Medulla oblongata (tissue), 1 donor: ENCODE measurements at regions not wholly inside any gene's neighbourhood (a gene's known extent, or its start where the extent isn't known, plus 50 kb on each side); places are given as distances from the start of the nearest gene placed in this dataset.

Source experiments
- DNase-seq: peaks from one replicate; pipeline ENCODE4 v3.0.0-alpha.2; 2015; ENCODE audit errors: extremely low spot score

DNA sequence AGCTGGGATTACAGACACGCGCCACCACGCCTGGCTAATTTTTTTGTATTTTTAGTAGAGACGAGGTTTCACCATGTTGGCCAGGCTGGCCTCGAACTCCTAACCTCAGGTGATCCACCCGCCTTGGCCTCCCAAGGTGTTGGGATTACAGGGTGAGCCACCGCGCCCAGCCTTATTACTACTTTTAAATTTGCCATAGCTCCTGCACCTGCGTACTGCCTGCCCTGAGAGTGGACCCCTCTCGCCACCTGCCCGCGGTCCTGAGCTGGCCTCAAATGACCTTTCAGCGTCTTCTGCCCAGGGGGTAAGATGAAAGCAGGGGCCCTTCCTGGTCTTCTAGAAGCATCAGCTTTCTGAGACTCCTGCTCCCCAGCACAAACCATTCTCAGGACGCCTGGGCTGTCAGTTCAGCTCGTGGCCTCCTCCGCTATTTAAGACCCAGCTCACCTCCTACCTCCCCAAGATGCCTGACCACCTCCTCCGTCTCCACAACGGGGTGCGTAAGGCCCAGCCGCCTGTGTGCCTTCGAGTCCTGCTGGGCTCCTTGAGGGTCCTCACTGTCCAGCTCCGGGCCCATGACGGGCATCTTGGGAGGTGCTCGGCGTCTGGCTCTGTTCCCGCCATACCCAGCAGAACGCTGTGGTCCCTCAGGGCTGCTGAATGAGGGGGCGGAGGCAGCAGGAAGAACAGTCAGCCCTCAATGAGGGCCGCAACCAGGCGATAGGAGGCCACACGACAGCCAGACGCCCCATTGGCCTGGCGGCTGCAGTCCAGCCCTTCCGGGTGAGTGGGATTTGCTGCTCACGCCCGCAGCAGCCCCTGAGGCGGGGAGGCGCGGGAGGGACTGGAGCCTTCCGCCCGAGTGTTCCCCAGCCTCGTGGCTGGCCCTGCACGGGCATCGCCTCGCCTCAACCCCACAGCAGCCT, 266.6 kb downstream of the TFCP2L1 start:
- DNase-seq = no peak

DNA sequence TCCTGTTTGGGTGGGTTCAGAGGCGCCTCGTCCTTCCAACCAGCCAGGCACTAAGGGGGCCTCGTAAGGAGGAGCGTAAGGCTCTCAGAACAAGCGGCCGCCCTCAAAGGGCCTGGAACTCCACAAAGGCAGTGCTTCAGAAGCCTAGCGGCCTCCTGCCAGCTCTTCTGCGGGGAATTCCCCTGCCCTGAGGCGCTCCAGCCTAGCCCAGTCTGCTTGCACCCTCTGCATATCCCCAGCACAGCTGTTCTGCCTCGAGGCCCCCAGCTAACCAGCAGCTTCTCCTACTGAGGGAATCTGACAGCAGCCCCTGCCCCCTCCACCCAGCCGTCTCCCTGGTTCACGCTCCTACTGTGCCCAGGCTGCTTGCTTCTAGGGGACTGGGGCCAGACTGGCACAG, 265.9 kb downstream of the TFCP2L1 start:
- DNase-seq = peak; percentile 28

DNA sequence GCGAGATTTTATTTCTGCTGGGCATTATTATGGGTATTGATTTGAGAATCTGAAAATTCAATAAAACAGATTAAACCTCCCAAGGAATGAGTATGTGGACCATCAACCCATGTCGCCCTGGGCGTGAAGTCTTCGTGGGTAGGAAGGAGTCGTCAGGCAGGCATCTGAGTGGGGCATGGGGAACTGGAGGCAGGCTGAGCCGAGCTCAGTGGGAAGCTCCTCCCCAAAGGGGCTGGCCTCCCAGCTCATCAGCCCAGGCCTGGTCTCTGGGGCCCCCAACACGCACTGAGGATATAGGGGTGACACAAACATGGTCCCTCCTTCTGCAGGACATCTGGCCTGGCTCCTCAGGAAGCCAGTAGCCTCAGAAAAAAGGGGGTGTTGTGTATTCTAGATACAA, 265.2 kb downstream of the TFCP2L1 start:
- no peak for DNase-seq

DNA sequence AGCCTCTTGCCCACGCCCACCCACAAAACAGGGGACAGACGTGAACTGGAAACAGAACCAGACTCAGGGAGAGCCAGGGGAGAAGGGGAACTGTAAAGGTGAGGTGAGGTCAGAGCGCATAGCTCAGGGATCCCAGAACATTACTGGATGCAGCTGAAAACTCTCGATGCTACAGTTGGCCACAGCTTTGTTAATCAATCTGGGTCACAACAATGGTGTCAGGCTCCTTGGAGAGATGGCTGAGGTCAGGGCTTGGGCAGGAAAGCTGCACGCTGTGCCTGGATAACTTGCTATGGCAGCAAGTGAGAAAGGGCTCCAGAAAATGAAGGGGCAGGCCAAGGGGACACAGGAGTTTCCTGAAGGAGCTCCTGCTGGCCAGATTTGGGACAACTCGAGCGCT, 263.3 kb downstream of the TFCP2L1 start:
- no peak for DNase-seq

DNA sequence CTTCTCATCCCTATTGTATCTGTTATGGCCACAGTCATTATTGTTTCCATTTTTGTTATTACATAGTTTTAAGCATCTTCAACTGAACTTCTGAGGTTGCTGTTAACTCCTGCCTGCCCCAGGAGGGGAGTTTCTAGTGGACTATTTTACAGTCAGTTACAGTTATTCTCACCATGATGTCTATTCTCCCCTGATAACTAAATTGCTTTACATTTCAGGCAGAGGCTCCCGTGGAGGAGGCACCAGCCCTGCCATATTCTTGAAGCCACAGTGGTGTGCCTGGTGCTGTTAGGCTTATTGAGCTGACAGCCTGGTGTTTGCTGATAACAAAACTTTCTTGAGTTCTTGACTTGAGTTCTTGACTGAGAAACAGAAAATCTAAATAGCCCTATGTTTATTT, 256.4 kb downstream of the TFCP2L1 start:
- DNase-seq = no peak

DNA sequence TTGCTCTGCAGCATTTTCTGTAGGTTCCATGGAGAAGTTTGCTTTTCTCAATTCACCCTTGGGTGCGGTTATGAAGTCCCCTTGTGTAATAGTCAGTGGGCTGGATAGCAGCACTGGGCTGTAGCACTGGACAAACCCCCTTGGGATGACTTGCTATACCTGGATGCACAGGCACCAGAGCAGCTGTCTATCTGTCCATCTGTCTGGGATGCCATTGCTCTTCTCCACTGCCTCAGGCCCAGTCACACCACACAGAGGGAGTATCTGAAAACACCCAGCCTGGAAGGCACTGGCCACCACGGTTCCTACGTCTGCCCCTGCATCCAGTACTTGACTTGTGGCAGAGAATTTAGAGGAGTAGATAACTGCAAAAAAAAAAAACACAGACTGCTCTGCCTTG, 254.5 kb downstream of the TFCP2L1 start:
- no peak for DNase-seq

DNA sequence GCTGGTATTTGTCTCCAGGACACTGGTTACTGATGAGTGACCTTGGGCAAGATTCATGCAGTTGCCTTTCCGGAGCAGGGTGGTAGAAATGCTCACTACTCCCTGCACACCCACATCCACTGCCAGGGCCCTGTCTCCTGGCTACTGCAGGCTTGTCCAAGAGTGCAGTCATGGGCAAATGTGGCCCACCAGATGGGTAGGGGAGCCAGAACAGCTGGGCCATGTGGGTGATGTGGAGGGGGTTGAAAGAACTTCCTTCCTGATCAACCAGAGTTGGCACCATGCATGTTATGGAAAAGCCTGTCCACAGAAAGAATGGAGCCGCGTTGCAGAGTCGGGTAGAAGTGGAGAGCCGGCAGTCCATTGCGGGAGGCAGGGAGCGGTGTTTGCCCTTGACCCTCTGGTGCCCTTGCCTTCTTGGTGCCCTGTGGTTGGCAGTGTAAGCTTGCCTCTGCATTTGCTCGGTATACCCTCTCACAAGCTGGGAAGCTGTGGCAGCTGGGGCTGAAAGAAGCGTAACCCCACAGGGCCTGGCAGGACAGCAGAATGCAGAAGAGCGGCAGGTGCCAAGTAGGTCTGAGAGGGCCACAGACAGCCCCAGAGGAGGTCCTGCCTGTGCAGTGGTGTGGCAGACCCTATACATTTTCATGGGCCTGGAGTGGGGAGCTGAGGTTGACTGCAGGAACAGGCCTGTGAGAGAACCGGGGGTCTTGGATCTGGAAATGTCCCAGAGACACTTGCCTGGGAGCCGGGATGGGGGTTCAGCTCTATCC, 253.2 kb downstream of the TFCP2L1 start:
- DNase-seq = no peak

DNA sequence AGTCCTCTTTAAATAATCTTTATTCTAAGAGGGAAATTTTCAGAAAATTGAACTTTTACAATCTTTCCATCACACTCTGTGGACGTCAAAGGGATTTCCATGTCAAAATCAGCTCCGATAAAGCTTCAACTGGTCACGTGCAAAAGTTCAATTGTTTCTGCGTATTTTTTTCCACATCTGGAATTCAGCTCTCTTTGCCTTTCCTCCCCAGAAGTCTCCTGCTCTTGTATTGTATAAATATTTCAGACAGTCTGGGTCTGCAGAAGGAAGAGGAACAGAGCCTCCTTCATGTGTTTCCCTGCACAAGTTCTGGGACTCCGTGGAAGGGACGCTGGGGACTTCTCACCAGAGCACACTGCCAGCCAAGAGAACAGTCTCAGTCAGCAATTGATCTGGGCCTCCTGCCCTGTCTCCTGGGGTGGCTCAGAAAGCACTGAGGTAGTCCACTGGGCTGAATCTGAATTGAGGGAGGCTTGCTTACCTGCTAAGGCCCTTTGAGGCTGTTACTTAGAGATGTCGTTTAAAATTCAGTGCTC, 251.5 kb downstream of the TFCP2L1 start:
- no peak for DNase-seq

DNA sequence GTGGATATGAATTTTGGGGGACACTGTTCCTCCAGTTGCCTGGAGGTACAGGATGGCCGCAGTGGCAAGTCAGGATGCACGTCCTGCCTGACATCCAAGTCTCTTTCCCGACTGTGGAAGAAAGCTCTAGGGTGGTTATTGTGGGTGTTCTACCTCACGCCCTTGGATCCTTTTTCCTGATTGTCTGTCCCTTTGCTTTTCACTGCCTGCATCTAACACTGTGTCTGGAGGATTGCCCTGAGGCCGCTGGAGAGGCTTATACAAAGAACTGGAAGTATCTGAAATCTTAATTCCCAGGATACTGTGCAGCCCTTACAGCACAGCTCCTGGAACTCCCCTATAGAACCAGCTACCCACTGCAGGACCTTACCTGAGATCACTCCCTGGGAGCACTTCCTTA, 250.5 kb downstream of the TFCP2L1 start:
- DNase-seq = no peak

DNA sequence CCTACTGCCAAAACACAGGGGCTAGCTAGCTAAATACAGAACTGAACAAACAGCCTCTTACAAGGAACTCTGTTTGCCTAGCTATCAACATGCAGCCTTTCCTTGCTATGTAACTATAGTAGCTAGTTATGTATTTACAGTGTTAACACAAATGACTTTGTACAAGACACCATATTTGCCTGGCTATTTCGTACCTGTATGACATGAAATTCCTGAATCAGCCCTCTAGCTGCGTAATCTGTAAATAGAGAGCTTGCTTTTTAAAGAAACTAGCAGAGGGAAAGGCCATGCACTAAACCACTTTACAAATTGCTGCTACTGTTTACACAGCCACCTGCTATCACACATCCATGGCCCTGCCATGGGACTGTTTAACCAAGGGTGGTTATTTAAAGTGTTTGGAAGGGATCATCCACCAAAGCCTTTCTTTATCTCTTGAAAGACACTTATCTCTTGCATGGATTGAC, 248.7 kb downstream of the TFCP2L1 start:
- no peak for DNase-seq

DNA sequence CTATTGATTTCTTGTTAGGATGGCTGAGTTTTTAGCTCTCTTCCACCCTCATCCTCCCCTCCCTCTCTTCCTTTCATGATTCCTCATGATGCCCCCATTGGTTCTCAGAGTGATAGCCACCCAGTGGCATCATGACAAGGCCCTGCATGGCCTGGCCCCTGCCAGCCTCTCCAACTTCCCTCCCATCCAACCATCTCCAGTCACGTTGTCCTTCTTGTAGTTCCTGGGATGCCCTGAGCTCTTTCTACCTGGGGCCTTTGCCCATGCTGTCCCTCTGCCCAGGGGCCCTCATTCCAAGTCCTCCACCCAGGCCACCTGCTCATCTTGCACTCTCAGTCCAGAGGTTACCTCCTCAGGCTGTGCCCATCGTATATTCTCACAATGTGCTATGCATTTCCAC, 247.5 kb downstream of the TFCP2L1 start:
- no peak for DNase-seq

DNA sequence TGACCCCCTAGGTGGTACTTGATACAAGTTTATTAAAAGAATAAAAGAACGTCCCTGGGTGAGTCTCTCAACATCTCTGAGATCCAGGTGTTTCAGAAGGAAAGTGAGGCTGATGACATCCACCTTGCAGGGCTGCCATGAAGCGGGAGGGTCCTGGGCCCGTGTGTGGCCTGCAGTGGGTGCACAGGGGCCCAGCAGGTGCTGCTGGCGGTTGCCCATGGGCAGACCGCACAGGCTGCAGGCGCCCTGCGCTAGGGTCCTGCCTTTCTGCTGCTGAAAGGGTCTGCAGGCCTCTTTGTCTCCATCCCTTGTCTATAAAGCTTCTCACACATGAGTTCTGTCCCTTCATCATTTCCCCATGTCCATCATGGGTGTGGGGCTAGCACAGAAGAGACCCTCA, 247.0 kb downstream of the TFCP2L1 start:
- DNase-seq = no peak

DNA sequence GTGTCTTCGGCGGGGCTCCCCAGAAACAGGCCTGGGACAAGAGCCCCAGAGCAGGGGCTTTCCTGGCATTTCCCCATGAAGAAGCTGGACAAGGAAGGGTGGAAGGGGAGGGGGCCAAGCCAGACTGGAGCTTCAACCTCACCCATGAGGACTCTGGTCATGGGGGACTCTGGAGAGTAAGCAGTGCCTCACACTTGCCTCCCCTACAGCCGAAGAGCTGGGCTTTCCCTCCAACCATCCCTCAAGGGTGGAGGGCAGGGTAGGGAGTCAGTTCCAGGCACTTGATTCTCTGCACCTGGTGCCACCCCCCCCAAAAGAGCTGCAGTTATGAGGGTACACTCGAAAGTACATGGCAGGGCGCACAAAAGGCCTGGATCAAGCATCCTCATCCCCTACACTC, 246.6 kb downstream of the TFCP2L1 start:
- DNase-seq = no peak

DNA sequence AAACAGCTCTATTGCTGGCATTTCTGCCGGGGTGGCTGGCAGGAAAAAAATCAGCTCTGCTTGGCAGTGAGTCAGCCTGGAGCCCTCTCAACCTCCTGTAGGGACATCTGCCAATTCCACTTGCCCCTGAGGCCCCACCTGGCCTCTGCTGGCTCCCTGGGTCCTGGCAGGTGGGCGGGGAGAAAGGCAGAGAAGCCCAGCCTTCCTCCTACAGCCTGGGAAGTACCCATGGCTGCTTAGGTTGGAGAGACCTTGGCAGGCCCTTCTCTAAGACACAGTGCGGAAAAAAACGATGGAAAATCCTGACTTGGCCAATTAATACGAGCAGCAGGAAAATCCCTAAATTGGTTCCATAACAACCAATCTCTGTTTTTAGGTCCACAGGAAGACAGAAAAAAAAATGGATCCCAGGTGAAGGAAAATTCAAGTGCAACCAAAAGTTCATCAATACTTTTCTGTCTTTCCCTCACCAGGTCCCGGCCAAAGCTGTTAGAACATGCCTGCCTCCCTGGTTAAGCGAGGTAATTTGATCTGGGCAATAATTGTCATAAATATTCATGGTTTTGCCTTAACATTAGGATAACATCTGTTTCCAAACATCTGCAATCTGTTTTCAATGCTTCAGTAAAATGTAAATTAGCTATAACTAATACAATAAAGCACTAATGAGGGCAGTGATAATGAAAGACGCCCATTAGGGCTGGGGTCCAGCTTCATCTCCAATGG, 245.9 kb downstream of the TFCP2L1 start:
- DNase-seq = no peak

DNA sequence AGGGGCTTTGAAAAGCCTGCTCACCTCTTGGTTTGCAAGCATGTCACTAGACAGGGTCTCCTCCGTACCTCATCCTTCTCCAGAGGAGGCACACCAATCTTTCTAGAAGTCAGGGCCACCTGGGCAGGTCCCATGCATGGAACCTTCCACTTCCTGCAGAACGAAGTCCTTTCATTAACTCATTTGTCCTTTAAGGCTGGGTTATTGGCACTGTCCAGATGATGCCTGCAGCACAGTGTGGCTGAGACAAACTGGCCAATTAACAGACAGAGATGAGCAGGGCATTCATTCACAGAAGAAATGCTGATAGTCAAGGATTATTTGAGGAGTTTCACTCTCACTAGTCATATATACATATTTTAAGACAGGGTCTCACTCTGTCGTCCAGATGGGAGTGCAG, 245.3 kb downstream of the TFCP2L1 start:
- DNase-seq = no peak

DNA sequence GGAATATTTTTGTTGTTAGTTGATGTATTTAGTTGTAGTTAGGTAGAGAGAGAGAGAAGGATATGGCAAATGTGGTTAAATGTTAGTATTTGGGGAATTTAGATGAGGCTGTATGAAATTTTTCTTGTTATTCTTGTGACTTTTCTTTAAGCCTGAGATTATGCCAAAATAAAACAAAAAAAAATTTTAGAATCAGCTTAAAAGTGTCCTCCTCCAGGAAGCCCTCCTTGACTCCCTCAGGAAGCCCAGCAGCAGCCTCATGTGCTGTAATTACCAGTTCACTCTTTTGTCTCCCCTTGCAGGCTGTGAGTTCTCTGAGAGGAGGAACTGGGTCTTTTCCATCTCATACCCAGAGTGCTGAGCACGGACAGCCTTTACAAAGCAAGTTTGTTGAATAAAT, 243.5 kb downstream of the TFCP2L1 start:
- DNase-seq = no peak

DNA sequence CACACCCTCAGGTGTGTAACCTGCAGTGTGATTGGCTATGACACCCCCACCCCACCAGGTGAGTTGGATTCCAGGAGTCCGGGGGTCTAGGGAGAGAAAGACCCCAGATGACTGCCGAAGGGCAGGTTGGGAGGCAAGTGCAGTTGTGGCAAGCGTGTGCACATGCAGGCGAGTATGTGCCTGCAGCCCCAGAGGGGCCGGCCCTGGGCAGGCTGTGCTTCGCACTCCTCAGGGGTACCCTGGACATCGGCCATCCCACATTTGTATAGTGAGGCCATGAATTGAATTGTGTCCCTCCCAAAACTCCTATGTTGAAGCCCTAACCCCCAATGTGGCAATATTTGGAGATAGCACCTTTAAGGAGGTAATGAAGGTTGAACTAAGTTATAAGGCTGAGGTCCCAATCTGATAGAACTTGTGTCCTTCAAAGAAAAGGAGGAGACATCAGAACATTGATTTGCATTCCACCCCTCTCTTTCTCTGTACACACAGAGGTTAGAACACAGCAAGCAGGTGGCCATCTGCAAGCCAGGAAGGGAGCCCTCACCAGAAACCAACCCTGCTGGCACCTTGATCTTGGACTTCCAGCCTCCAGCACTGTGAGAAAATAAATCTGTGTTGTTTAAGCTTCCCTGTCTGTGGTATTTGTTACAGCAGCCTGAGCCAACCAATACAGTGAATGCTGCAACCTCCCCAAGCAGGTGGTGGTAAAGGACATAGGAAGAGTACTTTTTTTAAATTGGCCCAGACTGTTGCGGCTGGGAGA, 241.8 kb downstream of the TFCP2L1 start:
- no peak for DNase-seq

DNA sequence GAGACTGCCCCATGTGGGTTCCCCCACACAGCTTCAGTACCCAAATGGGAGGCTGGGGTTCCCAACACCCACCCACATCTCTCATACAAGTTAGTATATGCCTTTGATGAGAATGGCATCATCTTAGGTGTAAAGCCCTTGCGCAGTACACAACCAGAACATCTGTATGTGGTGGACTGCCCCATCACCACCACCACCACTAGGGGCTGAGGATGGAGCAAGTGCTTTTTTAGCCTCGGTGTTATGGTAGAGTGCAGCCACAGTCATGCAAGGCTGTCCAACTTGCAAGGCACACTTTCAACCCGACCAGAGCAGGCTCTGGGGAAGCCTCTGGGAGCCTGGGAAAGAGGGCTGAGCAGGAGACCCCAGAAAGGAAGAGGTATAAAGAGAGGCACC, 241.2 kb downstream of the TFCP2L1 start:
- no peak for DNase-seq

DNA sequence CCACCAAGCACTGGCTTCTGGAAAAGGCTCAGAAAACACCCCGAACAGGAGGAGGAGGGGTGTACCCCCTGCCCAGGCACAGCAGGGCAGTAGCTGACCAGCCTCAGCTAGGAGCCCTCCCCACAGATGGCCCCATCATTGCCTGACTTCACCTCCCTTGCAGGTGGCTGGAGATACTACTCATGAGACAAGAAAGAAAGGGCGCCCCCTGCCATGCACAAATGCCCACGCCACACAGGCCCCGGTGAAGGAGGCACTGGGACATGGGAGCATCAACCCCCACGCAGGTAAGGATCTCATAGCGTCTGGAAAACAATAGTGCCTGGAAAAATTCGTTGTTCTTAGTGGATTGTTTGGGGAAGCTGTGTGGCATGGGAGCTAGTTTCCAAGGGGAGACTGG, 240.6 kb downstream of the TFCP2L1 start:
- DNase-seq = no peak

DNA sequence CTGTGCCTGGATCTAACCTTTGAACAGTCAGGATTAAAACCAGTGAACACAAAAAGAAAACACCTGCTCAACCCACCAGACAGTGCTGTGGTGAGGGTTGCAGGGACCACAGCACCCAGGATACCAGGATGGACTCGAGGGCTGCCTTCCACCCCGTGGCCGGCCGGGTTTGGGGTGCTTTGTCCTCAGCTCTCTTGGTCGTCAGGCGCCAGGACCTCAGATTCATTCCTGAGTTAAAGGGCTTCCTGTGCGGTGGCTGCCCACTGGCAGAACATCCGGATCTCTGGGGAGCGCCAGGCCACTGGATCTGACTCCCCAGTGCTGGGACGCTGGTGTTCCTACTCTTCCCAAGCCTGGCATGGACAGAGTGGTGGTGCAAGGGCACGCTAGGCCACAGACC, 239.8 kb downstream of the TFCP2L1 start:
- no peak for DNase-seq

DNA sequence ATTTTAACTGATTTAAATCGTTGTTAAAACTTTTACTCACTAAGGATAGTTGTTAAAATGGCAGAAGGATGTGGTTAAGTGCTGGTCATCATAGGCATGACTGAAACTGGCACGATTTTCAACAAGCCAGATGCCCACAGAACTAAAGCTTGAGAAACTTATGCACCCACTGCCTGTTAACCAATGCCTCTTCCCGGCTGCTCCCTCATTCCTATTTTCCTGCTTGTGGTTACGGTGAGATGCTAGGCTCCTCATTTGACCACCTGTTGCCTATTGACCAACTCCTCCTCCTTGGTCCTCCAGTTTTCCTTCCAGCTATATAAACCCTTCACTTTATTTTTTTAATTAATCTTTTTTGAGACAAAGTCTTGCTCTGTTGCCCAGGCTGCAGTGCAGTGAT, 238.7 kb downstream of the TFCP2L1 start:
- DNase-seq = no peak
